Mucosa of stomach (tissue), 1 donor: ENCODE measurements at regions not wholly inside any gene's neighbourhood (a gene's known extent, or its start where the extent isn't known, plus 50 kb on each side); places are given as distances from the start of the nearest gene placed in this dataset.
"Not testable (repeated sequence)": the region's sequence is repeated elsewhere in the genome, so short reads cannot be mapped to it uniquely, and the experiment has no call there.

ENCODE experiments used
- H3K27me3 ChIP-seq: one replicate; pipeline ENCODE4 v1.7.0; 2013; ENCODE audit warnings: mild to moderate bottlenecking, low read length; ENCODE audit not compliant: control insufficient read depth, insufficient read depth
- H3K36me3 ChIP-seq: one replicate; pipeline ENCODE4 v1.7.0; 2013; ENCODE audit warnings: low read length; ENCODE audit not compliant: control insufficient read depth, insufficient read depth
- H3K4me1 ChIP-seq: one replicate; pipeline ENCODE4 v1.7.0; 2013; ENCODE audit warnings: mild to moderate bottlenecking, low read length; ENCODE audit not compliant: control insufficient read depth, insufficient read depth
- H3K4me3 ChIP-seq: one replicate; pipeline ENCODE4 v1.7.0; 2013; ENCODE audit warnings: low read length
- H3K9ac ChIP-seq: one replicate; pipeline ENCODE4 v1.7.0; 2013; ENCODE audit warnings: mild to moderate bottlenecking, low read length, moderate library complexity
- H3K9me3 ChIP-seq: one replicate; pipeline ENCODE4 v1.7.0; 2013; ENCODE audit warnings: mild to moderate bottlenecking, low read length, moderate library complexity; ENCODE audit not compliant: control insufficient read depth
- donor health status: Pancreatic carcinoma.

DNA sequence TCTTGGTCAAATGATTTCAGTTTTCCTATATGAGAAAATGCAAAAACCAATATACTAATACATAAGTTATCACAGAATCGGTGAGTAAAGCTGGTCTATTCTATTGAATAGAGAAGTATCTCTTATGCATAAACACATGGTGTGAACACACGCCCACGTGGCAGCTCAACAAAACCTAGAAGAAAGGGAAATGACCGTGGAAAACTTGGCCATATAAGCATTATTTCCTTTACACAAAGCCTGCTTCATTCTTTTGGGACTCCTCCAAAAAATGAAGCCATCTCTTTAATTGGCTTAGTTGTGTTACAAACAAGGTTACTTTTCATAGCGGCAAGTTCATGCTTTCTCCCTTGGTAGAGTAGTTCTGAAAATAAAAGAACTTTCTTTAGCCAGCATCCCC, 183.2 kb downstream of the TMEM161B start:
- H3K36me3 ChIP-seq: no peaks in the 10 kb centered on the region
- no peaks in the 10 kb centered on the region for H3K9me3 ChIP-seq
- no peaks in the 10 kb centered on the region for H3K4me1 ChIP-seq
- no peak overlapping the region for H3K4me3 ChIP-seq
- H3K9ac ChIP-seq: no peak overlapping the region
- H3K27me3 ChIP-seq: no peaks in the 10 kb centered on the region

DNA sequence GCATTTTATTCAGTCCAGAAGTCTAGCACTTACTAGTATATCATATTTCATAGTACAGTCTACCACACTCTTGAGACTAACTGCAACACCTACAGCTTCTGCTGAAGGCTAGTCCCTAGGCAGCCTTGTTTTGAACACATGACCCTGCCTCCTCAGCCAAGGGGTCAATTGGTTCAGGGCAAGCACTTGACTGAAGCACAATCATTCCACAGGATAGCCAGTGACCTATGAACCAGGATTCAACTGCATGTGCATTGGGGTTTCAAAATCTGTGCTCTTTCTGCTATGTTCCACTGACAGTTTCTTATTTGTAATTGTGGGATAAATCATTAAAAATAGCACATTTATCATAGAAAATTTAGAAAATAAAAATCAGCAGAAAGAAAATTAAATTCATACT, 186.8 kb downstream of the TMEM161B start:
- H3K36me3 ChIP-seq: no peaks in the 10 kb centered on the region
- no peak overlapping the region for H3K4me3 ChIP-seq
- no peaks in the 10 kb centered on the region for H3K9me3 ChIP-seq
- H3K27me3 ChIP-seq: no peaks in the 10 kb centered on the region
- no peak overlapping the region for H3K9ac ChIP-seq
- H3K4me1 ChIP-seq: no peaks in the 10 kb centered on the region

GRCh38 chr5:88063813-88064212, 204.8 kb downstream of the TMEM161B start:
- Histone ChIP-seq H3K9me3 (no peaks in the 10 kb centered on the region), H3K4me1 (no peaks in the 10 kb centered on the region), H3K36me3 (no peaks in the 10 kb centered on the region), H3K4me3 (no peak overlapping the region), H3K27me3 (no peaks in the 10 kb centered on the region), H3K9ac (no peak overlapping the region)

DNA sequence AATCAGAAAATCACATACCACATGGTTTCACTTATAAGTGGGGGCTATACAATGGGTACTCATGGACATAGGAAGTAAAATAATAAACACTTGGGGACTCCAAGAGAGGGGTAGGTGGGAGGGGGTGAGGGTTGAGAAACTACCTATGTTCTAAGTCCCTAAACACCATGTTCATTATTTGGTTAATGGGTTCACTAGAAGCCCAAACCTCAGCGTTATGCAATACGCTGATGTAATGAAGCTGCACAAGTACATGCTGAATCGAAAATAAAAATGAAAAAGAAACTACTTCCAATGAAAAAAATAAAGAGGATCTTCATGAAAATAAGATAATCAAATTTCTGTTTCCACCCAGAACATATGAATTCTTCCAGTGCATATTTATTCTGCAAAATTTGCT, 208.5 kb downstream of the TMEM161B start:
- no peaks in the 10 kb centered on the region for H3K4me1 ChIP-seq
- H3K27me3 ChIP-seq: no peaks in the 10 kb centered on the region
- H3K9me3 ChIP-seq: no peaks in the 10 kb centered on the region
- H3K36me3 ChIP-seq: no peaks in the 10 kb centered on the region
- H3K9ac ChIP-seq: no peak overlapping the region
- H3K4me3 ChIP-seq: no peak overlapping the region

GRCh38 chr5:88058625-88059024, 210.0 kb downstream of the TMEM161B start:
- Histone ChIP-seq H3K9ac (no peak overlapping the region), H3K36me3 (no peaks in the 10 kb centered on the region), H3K27me3 (no peaks in the 10 kb centered on the region), H3K4me3 (no peak overlapping the region), H3K4me1 (no peaks in the 10 kb centered on the region), H3K9me3 (no peaks in the 10 kb centered on the region)

GRCh38 chr5:88052468-88052867, 216.2 kb downstream of the TMEM161B start:
- not testable (repeated sequence) for H3K9me3 ChIP-seq, H3K36me3 ChIP-seq, H3K4me1 ChIP-seq, H3K27me3 ChIP-seq, H3K9ac ChIP-seq, H3K4me3 ChIP-seq

- no peaks in the 10 kb centered on the region for H3K9me3 ChIP-seq
- no peaks in the 10 kb centered on the region for H3K27me3 ChIP-seq
- no peaks in the 10 kb centered on the region for H3K4me1 ChIP-seq
- H3K4me3 ChIP-seq: no peak overlapping the region
- H3K36me3 ChIP-seq: no peaks in the 10 kb centered on the region
- no peak overlapping the region for H3K9ac ChIP-seq
These were observed 217.5 kb downstream of the TMEM161B start for GRCh38 chr5:88051148-88051547.

DNA sequence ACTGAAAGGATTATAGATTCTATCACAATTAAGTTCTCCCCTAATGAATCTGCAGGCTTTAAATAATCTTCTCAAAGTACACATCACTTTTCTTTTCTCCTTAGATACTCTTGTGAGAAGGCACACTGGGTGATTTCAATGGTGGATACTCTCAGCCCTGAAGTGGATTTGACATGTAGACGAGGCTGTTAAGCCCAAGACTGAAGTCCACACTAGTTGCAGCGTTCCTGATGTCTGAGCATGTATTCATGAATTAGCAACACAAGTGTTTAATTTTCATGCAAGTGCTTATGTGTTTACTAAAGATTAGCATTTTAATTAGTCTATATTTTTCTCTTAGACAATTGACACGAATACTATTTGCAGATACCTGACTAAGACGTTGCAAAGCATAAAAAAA, 218.9 kb downstream of the TMEM161B start:
- Histone ChIP-seq H3K36me3 (no peaks in the 10 kb centered on the region), H3K4me1 (no peaks in the 10 kb centered on the region), H3K9ac (no peak overlapping the region), H3K4me3 (no peak overlapping the region), H3K9me3 (no peaks in the 10 kb centered on the region), H3K27me3 (no peaks in the 10 kb centered on the region)

- no peak overlapping the region for H3K4me3 ChIP-seq
- H3K36me3 ChIP-seq: no peaks in the 10 kb centered on the region
- H3K4me1 ChIP-seq: no peaks in the 10 kb centered on the region
- no peaks in the 10 kb centered on the region for H3K27me3 ChIP-seq
- H3K9me3 ChIP-seq: no peaks in the 10 kb centered on the region
- no peak overlapping the region for H3K9ac ChIP-seq
These were observed 219.5 kb downstream of the TMEM161B start for GRCh38 chr5:88049156-88049555.

DNA sequence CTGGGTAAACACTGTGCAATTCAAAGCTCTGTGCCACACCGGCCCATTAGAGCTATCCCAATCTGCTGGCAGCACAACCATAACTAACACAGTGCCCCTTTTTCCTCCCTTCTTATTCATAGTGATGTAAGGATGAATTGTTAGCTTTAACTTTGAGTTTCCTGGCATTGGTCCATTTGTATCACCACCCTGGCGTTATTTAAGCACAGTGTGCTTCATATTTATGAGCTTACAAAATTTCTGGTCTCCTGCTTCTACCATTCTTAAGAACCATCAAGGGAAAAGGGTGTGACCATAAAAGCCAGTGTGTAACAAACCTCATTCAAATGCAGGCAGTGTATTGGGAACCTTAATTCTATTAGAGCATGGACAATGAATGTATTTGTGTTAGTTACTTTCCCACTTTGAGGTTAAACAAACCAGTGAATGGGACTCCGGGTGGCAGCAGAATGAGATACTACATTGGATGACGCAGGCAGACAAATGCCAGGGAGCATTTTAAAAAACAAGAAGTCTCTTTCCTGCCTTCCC, 222.6 kb downstream of the TMEM161B start:
- Histone ChIP-seq H3K36me3 (no peaks in the 10 kb centered on the region), H3K9me3 (no peaks in the 10 kb centered on the region), H3K27me3 (no peaks in the 10 kb centered on the region)

GRCh38 chr5:88045165-88045564, 223.5 kb downstream of the TMEM161B start:
- Histone ChIP-seq H3K36me3 (no peaks in the 10 kb centered on the region), H3K9me3 (no peaks in the 10 kb centered on the region), H3K4me3 (no peak overlapping the region), H3K4me1 (no peaks in the 10 kb centered on the region), H3K27me3 (no peaks in the 10 kb centered on the region), H3K9ac (no peak overlapping the region)

More for the DNA sequence above, 222.6 kb downstream of the TMEM161B start:
- Histone ChIP-seq H3K4me1 (no peaks in the 10 kb centered on the region), H3K4me3 (no peak overlapping the region), H3K9ac (no peak overlapping the region)

- Histone ChIP-seq H3K4me3 (no peak overlapping the region), H3K27me3 (no peaks in the 10 kb centered on the region), H3K9ac (no peak overlapping the region), H3K4me1 (no peaks in the 10 kb centered on the region), H3K9me3 (no peaks in the 10 kb centered on the region), H3K36me3 (no peaks in the 10 kb centered on the region)
These were observed 234.1 kb downstream of the TMEM161B start for GRCh38 chr5:88034520-88034919.

GRCh38 chr5:88033191-88033590, 235.5 kb downstream of the TMEM161B start:
- Histone ChIP-seq H3K9ac (no peak overlapping the region), H3K27me3 (no peaks in the 10 kb centered on the region), H3K4me1 (no peaks in the 10 kb centered on the region), H3K36me3 (no peaks in the 10 kb centered on the region), H3K4me3 (no peak overlapping the region), H3K9me3 (no peaks in the 10 kb centered on the region)
